Stimulated activated CD4-positive, alpha-beta T cell treated with anti-CD3 and anti-CD28 coated beads, Interleukin-1b, Interleukin-23, amount 100 ng/mL, for 24 hours (primary cell): ENCODE measurements at regions not wholly inside any gene's neighbourhood (a gene's known extent, or its start where the extent isn't known, plus 50 kb on each side); places are given as distances from the start of the nearest gene placed in this dataset.
"Not testable (repeated sequence)": the region's sequence is repeated elsewhere in the genome, so short reads cannot be mapped to it uniquely, and the experiment has no call there.

Experiments used
- DNase-seq, 4 experiments: peaks; one replicate each; pipeline ENCODE4 v3.0.0-alpha.2; 2020; ENCODE audit warnings: low read depth in 4 of 4, low spot score in 1 of 4

DNA sequence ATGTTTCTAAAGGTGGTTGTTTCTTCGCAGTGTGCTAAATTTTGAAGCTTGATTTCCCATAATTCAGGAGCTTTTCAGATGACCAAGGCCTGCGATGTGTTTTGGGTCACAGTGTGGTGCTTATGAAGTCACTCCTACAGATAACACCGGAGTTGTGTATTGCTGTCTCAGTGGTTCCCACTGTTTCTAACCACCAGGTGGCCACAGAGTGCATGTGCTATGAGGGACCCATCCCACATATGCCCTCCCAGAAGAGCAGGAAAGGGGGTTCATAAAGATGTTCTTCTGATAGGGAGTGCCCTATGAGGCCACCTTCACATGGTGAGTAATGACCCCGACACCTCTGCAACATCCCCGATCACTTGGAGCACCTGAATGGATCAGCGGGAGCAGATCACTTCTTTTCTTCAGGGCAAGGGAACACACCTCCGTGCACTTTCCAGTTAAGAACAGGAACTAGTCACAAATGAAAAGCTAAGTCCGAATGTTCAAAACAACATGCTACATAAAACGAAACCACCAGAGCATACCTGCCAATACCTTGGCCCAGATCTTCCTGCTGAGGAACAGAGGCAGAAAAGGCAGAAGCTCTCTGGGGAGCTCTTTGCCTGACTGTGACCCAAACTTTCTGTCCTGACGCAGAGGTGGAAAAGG, 262.1 kb downstream of the FAM72C start:
- DNase-seq = not testable (repeated sequence)

DNA sequence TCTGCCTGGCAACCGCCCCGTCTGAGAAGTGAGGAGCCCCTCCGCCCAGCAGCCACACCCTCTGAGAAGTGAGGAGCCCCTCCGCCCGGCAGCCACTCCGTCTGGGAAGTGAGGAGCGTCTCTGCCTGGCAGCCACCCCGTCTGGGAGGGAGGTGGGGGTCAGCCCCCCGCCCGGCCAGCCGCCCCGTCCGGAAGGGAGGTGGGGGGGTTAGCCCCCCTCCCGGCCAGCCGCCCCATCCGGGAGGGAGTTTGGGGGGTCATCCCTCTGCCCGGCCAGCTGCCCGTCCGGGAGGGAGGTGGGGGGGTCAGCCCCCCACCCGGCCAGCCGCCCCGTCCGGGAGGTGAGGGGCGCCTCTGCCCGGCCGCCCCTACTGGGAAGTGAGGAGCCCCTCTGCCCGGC, 269.0 kb downstream of the FAM72C start:
- not testable (repeated sequence) for DNase-seq

GRCh38 chr1:143699731-143700130, 272.1 kb downstream of the FAM72C start:
- no peak for DNase-seq

DNA sequence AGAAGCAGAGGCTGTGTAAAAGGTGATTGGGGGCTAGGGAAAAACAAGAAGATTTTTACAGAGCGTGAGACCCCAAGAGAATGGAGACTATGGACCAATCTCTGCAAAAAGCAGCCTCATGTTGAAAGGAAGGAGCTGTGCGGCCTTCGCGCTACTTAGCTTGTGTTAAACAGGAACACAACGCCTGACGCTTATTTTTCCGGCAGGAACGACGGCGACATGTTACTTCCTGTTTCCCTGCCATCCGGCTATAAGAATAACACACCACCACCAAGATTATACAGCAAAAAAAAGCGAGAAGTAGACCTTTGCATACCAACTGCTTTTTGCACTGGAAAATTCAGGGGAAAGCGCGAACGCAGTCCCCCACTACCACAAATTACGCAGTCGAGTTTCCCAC, 272.7 kb downstream of the FAM72C start:
- DNase-seq = no peak

DNA sequence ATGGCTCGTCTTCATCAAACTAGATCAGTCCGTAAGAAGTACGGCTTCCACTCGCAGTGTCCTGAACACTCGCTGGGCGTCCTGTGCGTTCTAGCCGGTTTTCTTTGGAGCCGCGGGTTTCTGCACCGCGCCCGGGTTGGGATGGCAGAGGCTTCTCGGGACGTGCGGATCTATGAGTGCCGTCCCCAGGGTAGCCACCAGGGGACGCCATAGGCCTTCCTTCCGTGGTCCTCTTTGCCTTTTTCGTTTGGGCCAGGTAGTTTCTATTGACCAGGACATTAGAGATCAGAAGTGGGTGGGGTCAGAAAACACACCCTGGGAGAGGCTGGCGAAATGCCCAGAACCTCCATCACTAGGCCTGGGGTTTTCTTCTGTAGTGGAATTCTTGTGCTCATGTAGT, 273.8 kb downstream of the FAM72C start:
- DNase-seq = no peak

GRCh38 chr1:143694085-143694484, 277.7 kb downstream of the FAM72C start:
- no peak for DNase-seq

DNA sequence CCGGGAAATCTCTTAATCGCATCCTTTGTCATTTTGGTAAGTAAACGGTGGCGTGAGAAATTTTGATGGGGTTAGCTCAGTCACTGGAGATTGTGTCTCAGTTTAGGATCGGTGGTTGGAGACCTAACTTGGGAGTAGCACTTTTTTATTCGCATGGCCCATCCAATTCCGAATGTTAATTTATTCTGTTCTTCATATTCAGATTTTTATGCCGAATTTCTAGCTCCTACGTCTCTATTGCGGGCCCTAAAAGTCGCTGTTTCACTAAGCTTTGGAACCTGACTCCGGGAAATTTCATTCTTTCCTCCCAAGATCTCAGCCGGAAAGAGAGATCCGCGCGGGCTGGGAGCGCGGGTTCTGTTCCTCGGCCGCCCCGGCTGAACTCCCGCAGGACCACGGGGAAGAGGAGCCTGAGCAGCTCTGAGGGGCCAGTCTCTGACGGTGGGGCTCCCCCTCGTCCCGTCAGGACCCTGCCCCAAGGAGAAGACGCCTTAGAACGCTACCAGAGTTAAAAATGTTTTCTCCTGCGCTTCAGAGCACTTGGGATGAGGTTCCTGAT, 279.7 kb downstream of the FAM72C start:
- no peak for DNase-seq

DNA sequence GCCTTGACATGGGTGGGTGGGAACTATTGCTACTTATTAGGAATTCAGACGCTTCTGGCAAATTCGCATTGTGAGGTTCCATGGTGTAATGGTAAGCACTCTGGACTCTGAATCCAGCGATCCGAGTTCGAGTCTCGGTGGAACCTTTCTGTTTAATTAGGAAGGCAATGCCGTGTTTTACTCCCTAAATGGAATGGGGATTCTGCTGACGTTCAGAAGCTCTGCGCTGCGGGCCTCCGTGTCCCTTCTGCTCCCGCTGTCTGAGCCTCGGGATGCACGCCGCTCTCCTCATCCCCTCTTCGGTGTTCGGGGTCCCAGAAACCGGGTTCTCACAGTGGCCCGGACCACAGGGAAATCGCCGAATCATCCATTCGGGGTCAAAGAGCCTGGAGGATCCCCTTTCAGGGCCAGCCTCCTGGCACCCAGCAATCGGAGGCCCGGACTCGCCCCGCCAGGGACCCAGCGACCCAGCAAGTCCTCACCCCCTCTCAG, 280.3 kb downstream of the FAM72C start:
- DNase-seq = no peak

- no peak for DNase-seq
Observed at GRCh38 chr1:143689781-143690180, 282.0 kb downstream of the FAM72C start.

DNA sequence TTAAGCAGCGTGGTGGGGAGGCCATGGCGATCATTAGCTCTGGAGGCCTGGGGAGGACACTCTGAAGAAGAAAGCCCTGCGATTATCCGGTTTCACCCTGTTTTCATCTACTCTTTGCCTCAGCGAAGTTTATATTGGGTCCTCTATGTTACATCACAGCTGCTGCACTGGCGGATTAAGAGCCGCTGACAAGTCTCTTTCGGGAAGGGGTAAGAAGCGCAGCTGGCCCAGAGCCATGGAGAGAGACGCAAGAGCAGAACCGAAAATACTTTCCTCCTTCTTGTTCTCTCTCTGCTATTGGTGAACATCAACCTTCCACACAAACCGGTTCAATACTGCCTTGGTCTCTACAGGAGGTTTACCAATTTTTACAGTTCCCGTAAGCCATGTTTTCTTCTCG, 291.5 kb downstream of the FAM72C start:
- no peak for DNase-seq

DNA sequence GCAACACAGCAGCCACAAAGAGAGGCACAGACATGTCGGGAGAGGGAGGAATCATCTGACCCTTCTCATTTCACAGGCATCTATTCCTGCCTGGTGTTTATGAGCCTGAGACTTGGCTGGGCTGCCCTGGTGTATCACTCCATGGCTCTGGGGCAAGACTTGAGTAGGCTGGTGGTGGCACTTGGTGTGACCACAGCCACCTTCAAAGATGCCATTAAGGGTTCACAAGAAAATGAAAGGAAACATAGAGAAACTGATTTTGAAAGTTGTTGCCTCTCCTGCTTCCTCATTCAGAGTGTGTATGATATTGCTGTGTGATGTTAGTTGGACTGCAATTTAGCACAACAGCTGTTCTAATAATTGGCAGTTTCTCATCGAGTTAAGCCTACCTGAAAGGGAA, 298.8 kb downstream of the FAM72C start:
- DNase-seq = no peak

DNA sequence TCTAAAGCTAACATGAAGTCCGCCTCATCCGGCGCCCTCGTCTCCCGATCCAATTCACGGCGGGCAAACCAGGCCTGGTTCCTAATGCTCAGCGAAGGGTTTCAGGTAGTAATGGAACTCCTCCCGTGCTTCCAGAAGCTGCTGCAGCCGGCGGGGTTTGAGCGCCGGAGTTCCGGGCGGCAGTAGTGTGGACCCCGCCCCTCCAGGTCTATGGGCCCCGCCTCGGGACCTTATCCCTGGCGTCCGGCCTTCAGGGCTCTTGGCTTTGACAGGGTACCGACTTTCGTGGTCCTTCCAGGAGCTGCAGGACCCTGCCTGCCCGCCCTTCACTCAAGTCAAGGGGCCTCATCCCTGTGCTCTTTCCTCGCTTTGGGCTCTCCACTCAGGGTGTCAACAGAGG, 304.1 kb downstream of the FAM72C start:
- no peak for DNase-seq

DNA sequence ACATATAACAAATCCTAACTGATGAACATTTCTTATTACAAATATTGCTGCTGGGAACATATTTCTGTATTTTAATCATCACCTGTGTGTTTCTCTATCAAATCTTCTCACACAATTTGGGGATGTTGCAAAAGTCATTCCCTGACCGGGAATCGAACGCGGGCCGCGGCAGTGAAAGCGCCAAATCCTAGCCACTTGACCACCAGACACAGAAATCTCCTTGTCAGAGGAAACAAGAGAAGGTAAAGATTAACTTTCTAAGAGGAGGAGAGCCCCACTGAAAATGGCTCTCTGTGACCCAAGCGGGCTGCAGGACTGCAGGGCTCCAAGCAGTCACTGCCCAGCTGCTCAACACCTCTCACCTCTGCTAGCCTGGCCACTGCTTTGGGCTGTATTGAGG, 304.9 kb downstream of the FAM72C start:
- DNase-seq = no peak

DNA sequence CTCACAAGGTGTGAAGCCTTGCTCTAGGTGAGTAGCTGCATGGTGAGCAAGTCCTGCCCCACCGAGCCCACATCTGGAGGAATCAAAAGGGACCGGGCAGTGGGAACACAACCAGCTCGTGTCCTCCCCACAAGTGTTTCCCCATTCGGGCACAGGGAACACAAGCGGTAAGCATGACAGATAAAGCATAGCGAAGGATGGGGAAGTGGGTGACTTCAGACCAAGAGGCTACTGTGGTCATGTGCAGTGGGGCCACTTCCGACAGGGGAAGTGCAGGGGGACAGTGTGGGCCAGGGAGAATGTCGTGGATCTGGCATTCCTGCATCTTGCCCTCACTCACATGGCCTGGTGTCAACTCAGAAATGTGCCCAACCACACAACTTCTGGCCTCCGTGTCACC, 306.2 kb downstream of the FAM72C start:
- no peak for DNase-seq

DNA sequence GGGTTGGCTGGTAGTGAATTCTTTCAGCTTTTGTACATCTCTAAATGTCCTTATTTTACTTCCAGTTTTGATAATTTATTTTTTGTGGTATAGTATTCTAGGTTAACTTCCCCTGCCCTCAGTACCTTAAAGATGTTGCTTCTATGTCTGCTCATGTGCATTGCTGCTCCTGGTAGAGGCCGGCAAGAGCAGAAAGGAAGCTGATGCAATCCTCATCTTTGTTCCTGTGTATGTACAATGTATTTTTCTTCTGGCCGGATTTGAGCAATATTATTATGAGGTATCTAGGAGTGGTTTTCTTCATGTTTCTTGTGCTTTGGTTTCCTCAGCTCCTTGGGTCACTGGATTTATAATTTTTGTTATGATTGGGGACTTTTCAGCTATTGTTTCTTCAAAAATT, 308.7 kb downstream of the FAM72C start:
- not testable (repeated sequence) for DNase-seq

DNA sequence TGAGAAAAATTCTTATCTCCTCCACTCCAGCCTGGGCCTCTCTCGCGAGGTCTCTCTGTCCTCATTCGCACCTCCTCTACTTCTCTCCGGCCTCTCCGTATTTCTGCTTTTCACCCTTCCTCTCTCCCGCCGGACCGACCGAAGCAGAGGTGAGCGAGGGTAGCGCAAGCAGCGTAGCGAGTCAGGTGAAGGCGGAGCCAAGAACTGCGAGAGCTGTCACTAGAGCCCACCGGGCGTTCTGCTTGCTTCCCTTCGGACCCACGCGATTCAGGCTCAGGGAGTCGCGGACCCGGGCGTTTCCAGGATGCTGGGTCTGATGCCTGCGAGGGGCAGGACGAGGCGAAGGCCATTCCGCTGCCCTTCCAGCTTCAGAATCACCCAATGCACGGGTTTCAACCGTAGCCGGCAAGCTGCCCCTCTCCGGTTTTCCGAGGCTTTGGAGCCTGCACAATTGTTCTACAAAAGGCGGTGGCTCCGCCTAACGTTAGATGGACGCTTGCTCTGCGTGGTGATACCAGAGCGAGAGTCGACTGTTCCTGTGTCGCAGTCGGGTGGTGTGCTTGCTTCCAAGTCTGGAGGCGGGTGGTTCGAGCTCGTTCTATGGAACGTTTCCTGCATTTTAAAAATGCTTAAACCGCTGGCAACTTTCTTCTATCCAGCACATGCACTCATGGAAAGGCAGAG, 310.2 kb downstream of the FAM72C start:
- DNase-seq = no peak

GRCh38 chr1:143660354-143660941, 311.3 kb downstream of the FAM72C start:
- DNase-seq = no peak

DNA sequence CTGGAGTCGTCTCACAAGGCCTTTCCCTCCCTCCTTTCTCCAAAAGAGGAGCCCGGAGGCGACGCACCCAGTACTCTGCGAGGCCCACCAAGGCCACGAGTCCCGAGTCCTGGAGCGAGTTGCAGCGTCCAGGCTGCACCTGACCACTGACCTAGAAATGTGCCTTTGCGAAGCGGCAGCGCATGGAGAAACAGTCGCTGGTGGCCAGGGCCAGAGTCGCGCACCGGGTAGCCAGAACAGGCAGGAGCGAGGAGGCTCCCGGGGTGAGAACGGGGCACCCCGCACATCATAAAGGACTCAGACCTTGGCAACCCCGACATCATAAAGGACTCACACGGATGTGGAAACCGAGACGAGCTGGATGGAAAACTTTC, 318.4 kb downstream of the FAM72C start:
- DNase-seq = no peak

- DNase-seq = no peak
Observed at GRCh38 chr1:143652744-143653428, 318.9 kb downstream of the FAM72C start.

DNA sequence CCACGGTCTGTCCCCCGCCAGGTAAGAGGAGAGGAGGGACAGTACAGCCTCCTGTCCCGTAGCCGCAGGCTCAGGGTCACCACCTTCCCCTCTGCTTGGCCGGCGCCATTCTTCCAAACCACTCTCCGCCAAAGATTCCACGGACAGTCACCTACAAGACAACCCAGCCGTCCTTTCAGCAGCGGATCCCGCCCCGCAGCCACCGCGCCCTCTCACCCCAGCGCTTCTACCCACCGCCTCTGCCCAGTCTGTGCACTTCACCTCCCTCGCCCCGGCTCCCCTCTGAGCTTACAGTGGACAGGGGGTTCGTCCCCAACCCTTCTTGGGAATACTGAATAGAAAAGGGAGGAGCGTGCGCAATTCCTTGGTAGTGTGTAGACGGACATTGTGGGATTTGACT, 319.6 kb downstream of the FAM72C start:
- no peak for DNase-seq

GRCh38 chr1:143651350-143651992, 320.3 kb downstream of the FAM72C start:
- no peak for DNase-seq
